ENCODE measurements at regions not wholly inside any gene's neighbourhood (a gene's known extent, or its start where the extent isn't known, plus 50 kb on each side); places are given as distances from the start of the nearest gene placed in this dataset.

GRCh38 chr10:49463605-49464004 lies 67.7 kb upstream of the DRGX start:
- Histone ChIP-seq H3K9me3 (no peaks in the 10 kb centered on the region), H3K4me3 (no peak overlapping the region), H3K36me3 (peaks cover 68% of the 10 kb centered on the region), H3K27me3 (no peaks in the 10 kb centered on the region), H3K4me1 (no peaks in the 10 kb centered on the region), H3K27ac (no peak overlapping the region)
- no peak for DNase-seq (ENCODE audit: low spot score in 2 of 2)
- 69% methylated on average over 4 of the region's 4 CpGs for WGBS
- TF ChIP-seq, protein P1, sequence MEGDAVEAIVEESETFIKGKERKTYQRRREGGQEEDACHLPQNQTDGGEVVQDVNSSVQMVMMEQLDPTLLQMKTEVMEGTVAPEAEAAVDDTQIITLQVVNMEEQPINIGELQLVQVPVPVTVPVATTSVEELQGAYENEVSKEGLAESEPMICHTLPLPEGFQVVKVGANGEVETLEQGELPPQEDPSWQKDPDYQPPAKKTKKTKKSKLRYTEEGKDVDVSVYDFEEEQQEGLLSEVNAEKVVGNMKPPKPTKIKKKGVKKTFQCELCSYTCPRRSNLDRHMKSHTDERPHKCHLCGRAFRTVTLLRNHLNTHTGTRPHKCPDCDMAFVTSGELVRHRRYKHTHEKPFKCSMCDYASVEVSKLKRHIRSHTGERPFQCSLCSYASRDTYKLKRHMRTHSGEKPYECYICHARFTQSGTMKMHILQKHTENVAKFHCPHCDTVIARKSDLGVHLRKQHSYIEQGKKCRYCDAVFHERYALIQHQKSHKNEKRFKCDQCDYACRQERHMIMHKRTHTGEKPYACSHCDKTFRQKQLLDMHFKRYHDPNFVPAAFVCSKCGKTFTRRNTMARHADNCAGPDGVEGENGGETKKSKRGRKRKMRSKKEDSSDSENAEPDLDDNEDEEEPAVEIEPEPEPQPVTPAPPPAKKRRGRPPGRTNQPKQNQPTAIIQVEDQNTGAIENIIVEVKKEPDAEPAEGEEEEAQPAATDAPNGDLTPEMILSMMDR (IDR thresholded peaks at IDR 0.05): no peak
- TF ChIP-seq EP300 (IDR thresholded peaks at IDR 0.05) (no peak), POLR2A (IDR thresholded peaks at IDR 0.05) (no peak), POLR2AphosphoS5 (IDR thresholded peaks at IDR 0.05) (no peak)

GRCh38 chr10:49458869-49459268 lies 63.0 kb upstream of the DRGX start:
- WGBS: 89% methylated on average over 7 of the region's 7 CpGs

DNA sequence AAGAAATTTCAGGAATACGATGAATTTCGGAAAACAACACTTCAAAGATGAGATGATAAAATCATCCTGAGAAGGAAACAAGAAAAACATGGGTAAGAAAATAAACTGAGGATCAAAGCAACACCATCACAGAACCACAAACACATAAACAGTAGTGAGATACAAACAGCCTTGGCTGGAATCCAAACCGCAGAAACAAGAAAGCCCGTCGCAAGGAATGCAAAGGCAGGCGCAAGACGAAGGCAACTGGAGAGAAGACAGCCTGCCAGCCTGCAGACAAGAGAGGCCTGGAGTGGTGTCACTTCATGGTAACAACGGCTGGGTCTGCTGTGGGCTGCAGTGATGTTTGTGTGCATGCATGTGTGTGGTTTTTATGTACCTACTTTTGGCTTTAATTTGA lies 61.8 kb upstream of the DRGX start:
- WGBS: 70% methylated on average over 8 of the region's 8 CpGs
- peaks cover 70% of the 10 kb centered on the region for H3K36me3 ChIP-seq
- TF ChIP-seq EP300 (IDR thresholded peaks at IDR 0.05): no peak
- TF ChIP-seq POLR2AphosphoS5 (IDR thresholded peaks at IDR 0.05): no peak
- no peak for TF ChIP-seq POLR2A (IDR thresholded peaks at IDR 0.05)
- TF ChIP-seq, protein P1 (IDR thresholded peaks at IDR 0.05): no peak

More at GRCh38 chr10:49458869-49459268, 63.0 kb upstream of the DRGX start:
- H3K4me3 ChIP-seq: no peak overlapping the region
- DNase-seq (ENCODE audit: low spot score in 2 of 2): no peak
- no peaks in the 10 kb centered on the region for H3K4me1 ChIP-seq
- peaks cover 5% of the 10 kb centered on the region for H3K9me3 ChIP-seq
- TF ChIP-seq POLR2A (IDR thresholded peaks at IDR 0.05): no peak
- TF ChIP-seq, protein P1 (IDR thresholded peaks at IDR 0.05): no peak
- no peak for TF ChIP-seq EP300 (IDR thresholded peaks at IDR 0.05)
- TF ChIP-seq POLR2AphosphoS5 (IDR thresholded peaks at IDR 0.05): no peak
- no peaks in the 10 kb centered on the region for H3K27me3 ChIP-seq
- H3K36me3 ChIP-seq: peaks cover 72% of the 10 kb centered on the region
- H3K27ac ChIP-seq: no peak overlapping the region

GRCh38 chr10:49448924-49449323 lies 53.0 kb upstream of the DRGX start:
- TF ChIP-seq, protein P1 (IDR thresholded peaks at IDR 0.05): no peak
- no peak for TF ChIP-seq POLR2AphosphoS5 (IDR thresholded peaks at IDR 0.05)
- TF ChIP-seq POLR2A (IDR thresholded peaks at IDR 0.05): no peak
- Histone ChIP-seq H3K4me1 (no peaks in the 10 kb centered on the region), H3K9me3 (peaks cover 12% of the 10 kb centered on the region)

More for the DNA sequence above, 61.8 kb upstream of the DRGX start:
- DNase-seq (ENCODE audit: low spot score in 2 of 2): no peak
- Histone ChIP-seq H3K9me3 (peaks cover 5% of the 10 kb centered on the region), H3K4me1 (no peaks in the 10 kb centered on the region), H3K4me3 (no peak overlapping the region), H3K27ac (no peak overlapping the region), H3K27me3 (no peaks in the 10 kb centered on the region)

DNA sequence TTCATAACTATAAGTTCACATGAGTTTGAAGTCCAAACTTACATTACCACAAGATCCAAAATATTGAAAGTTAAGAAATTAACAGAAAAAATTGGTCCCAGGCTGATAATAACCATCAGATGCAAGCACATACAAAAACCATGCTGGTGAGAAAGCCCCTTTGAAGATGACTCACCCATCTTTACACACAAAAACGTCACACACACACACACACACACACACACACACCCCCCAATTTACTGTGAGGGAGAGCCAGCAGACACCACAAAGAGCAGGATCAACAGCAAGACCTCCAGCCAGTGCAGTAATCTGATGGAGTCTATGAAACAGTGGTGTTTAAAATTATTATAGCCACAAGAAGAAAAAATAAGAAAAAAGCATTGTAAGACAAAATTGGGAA lies 50.1 kb upstream of the DRGX start:
- DNase-seq (ENCODE audit: low spot score in 2 of 2): no peak
- Histone ChIP-seq H3K4me1 (no peaks in the 10 kb centered on the region), H3K9me3 (peaks cover 7% of the 10 kb centered on the region), H3K36me3 (no peaks in the 10 kb centered on the region), H3K27me3 (no peaks in the 10 kb centered on the region), H3K27ac (no peak overlapping the region), H3K4me3 (no peak overlapping the region)
- no peak for TF ChIP-seq POLR2AphosphoS5 (IDR thresholded peaks at IDR 0.05)
- TF ChIP-seq POLR2A (IDR thresholded peaks at IDR 0.05): no peak
- TF ChIP-seq EP300 (IDR thresholded peaks at IDR 0.05): no peak
- TF ChIP-seq, protein P1 (IDR thresholded peaks at IDR 0.05): no peak
- 5% methylated on average over 1 of the region's 1 CpG for WGBS

More at GRCh38 chr10:49448924-49449323, 53.0 kb upstream of the DRGX start:
- Histone ChIP-seq H3K27ac (no peak overlapping the region), H3K4me3 (no peak overlapping the region), H3K27me3 (no peaks in the 10 kb centered on the region), H3K36me3 (no peaks in the 10 kb centered on the region)
- no peak for DNase-seq (ENCODE audit: low spot score in 2 of 2)
